ENCODE measurements at regions not wholly inside any gene's neighbourhood (a gene's known extent, or its start where the extent isn't known, plus 50 kb on each side); places are given as distances from the start of the nearest gene placed in this dataset.

GRCh38 chr9:80937645-80938044 lies 751.7 kb downstream of the TLE1 start:
- ATAC-seq, result no peak
- no peak for FAIRE-seq
- Histone ChIP-seq H3K27ac (ENCODE audit: extremely low read length, insufficient read depth, low read length) (no peak overlapping the region), H3K4me2 (ENCODE audit: low read depth, low read length) (no peak overlapping the region), H3K79me2 (ENCODE audit: insufficient read depth, low read length) (no peaks in the 10 kb centered on the region), H4K20me1 (ENCODE audit: insufficient read depth, low read length) (no peaks in the 10 kb centered on the region), H3K36me3 (replicated peaks in 1 of 2; ENCODE audit: control insufficient read depth in 1 of 2, insufficient read depth in 2 of 2, low read length in 2 of 2) (no peaks in the 10 kb centered on the region), H3K4me3 (replicated peaks in 1 of 3; ENCODE audit: insufficient read depth in 1 of 3, low read depth in 2 of 3, low read length in 3 of 3) (no peak overlapping the region), H3K9ac (ENCODE audit: insufficient read depth, low read depth, low read length) (no peak overlapping the region), H2AFZ (ENCODE audit: low read length) (no peak overlapping the region), H3K9me3 (ENCODE audit: low read length) (no peaks in the 10 kb centered on the region), H3K4me1 (ENCODE audit: insufficient read depth, low read length) (no peaks in the 10 kb centered on the region), H3K27me3 (ENCODE audit: control insufficient read depth in 1 of 2, insufficient read depth in 2 of 2, low read length in 2 of 2) (no peaks in the 10 kb centered on the region)
- no TSS peak for BruUV-seq (replicated peaks)
- no peak for DNase-seq (ENCODE audit: low spot score)
- intact Hi-C loops (cut with micrococcal nuclease; ENCODE audit: unreplicated experiment) (no loop called here), in situ Hi-C loops (cut with HindIII; ENCODE audit: extremely low pct_ligation_motif_present, low pct_unique_long_range_greater_than_20kb) (no loop called here)
- ChIA-PET POLR2A (no interaction called here), CTCF (ENCODE audit: low intra/inter-chr PET ratio, low total read pairs) (no interaction called here)
- no peak for TF ChIP-seq STAG1 (CRISPR knock-in tag; IDR thresholded peaks at IDR 0.05)
- TF ChIP-seq BHLHE40 (IDR thresholded peaks at IDR 0.05; ENCODE audit: low read length), result no peak
- no peak for TF ChIP-seq RNF219 (CRISPR knock-in tag; IDR thresholded peaks at IDR 0.05)
- WGBS (ENCODE audit: low lambda C conversion rate), result 86% methylated on average over 1 of the region's 1 CpG

- H3K79me2 ChIP-seq (ENCODE audit: insufficient read depth, low read length), result no peaks in the 10 kb centered on the region
- H3K4me3 ChIP-seq (replicated peaks in 1 of 3; ENCODE audit: insufficient read depth in 1 of 3, low read depth in 2 of 3, low read length in 3 of 3), result no peak overlapping the region
- in situ Hi-C loops (cut with HindIII; ENCODE audit: extremely low pct_ligation_motif_present, low pct_unique_long_range_greater_than_20kb), result no loop called here
- TF ChIP-seq HNF4A (CRISPR knock-in tag; IDR thresholded peaks at IDR 0.05) (peak; percentile 34), ZNF660 (CRISPR knock-in tag; IDR thresholded peaks at IDR 0.05; ENCODE audit: borderline replicate concordance, low read depth) (no peak)
- ChIA-PET CTCF (ENCODE audit: low intra/inter-chr PET ratio, low total read pairs) (no interaction called here), POLR2A (no interaction called here)
- ATAC-seq (no peak; the same call in 2 of the 3 replicates), FAIRE-seq (no peak), DNase-seq (ENCODE audit: low spot score) (peak; percentile 12)
- H3K27ac ChIP-seq (ENCODE audit: extremely low read length, insufficient read depth, low read length), result no peak overlapping the region
- H3K36me3 ChIP-seq (replicated peaks in 1 of 2; ENCODE audit: control insufficient read depth in 1 of 2, insufficient read depth in 2 of 2, low read length in 2 of 2), result no peaks in the 10 kb centered on the region
- no peaks in the 10 kb centered on the region for H4K20me1 ChIP-seq (ENCODE audit: insufficient read depth, low read length)
- no peak overlapping the region for H3K9ac ChIP-seq (ENCODE audit: insufficient read depth, low read depth, low read length)
- intact Hi-C loops (cut with micrococcal nuclease; ENCODE audit: unreplicated experiment), result no loop called here
- H3K4me2 ChIP-seq (ENCODE audit: low read depth, low read length), result no peak overlapping the region
- H3K4me1 ChIP-seq (ENCODE audit: insufficient read depth, low read length), result no peaks in the 10 kb centered on the region
- BruUV-seq (replicated peaks), result no TSS peak
- H3K27me3 ChIP-seq (ENCODE audit: control insufficient read depth in 1 of 2, insufficient read depth in 2 of 2, low read length in 2 of 2), result no peaks in the 10 kb centered on the region
- H2AFZ ChIP-seq (ENCODE audit: low read length), result no peak overlapping the region
- H3K9me3 ChIP-seq (ENCODE audit: low read length), result no peaks in the 10 kb centered on the region
- WGBS (ENCODE audit: low lambda C conversion rate), result 39% methylated on average over 3 of the region's 3 CpGs
Observed at GRCh38 chr9:80934095-80934494, 755.3 kb downstream of the TLE1 start.
